Activated CD4-positive, alpha-beta T cell treated with anti-CD3 and anti-CD28 coated beads for 36 hours (primary cell): ENCODE measurements at regions not wholly inside any gene's neighbourhood (a gene's known extent, or its start where the extent isn't known, plus 50 kb on each side); places are given as distances from the start of the nearest gene placed in this dataset.

Source experiments
- ATAC-seq: fragments of 200-7000 bp; cut with Tn5 transposase; one replicate; pipeline ENCODE4 v1.10.0; 2021; ENCODE audit warnings: mild to moderate bottlenecking, moderate library complexity
- CTCF ChIA-PET: fragments of 350-600 bp; sonication (Branson Sonifier 250); formaldehyde crosslinking; loops from one replicate; lab custom pipeline; 2021; ENCODE audit warnings: antibody characterized with exemption; lab: Charles Lee
- POLR2A ChIA-PET: fragments of 350-600 bp; sonication (Branson Sonifier 250); formaldehyde crosslinking; loops from one replicate; lab custom pipeline; 2021; ENCODE audit warnings: antibody characterized with exemption, inconsistent platforms; lab: Charles Lee
- DNase-seq: peaks from one replicate; pipeline ENCODE4 v3.0.0-alpha.2; 2020
- H3K27ac Mint-ChIP-seq: one replicate; pipeline ENCODE4 v1.8.0; 2021; ENCODE audit warnings: mixed read lengths
- H3K27me3 Mint-ChIP-seq: one replicate; pipeline ENCODE4 v1.8.0; 2021; ENCODE audit warnings: mixed read lengths
- H3K36me3 Mint-ChIP-seq: one replicate; pipeline ENCODE4 v1.8.0; 2021; ENCODE audit warnings: low read depth, mixed read lengths
- H3K4me1 Mint-ChIP-seq: one replicate; pipeline ENCODE4 v1.8.0; 2021; ENCODE audit warnings: mixed read lengths
- H3K4me3 Mint-ChIP-seq: one replicate; pipeline ENCODE4 v1.8.0; 2021; ENCODE audit warnings: mild to moderate bottlenecking, moderate library complexity, mixed read lengths
- H3K9me3 Mint-ChIP-seq: one replicate; pipeline ENCODE4 v1.8.0; 2021; ENCODE audit warnings: low read depth, mixed read lengths
- intact Hi-C, 2 experiments: fragments of 100-400 bp; cut with DNase I in 1 of 2; cut with micrococcal nuclease in 1 of 2; formaldehyde crosslinking; loops; one replicate each; pipeline versions ENCODE4 v1.14.2 to v1.15.1; 2022 to 2024; cut with DNase I, micrococcal nuclease

- Mint-ChIP-seq H3K27ac (no peak overlapping the region), H3K36me3 (no peaks in the 10 kb centered on the region), H3K27me3 (peaks cover 2% of the 10 kb centered on the region), H3K4me1 (no peaks in the 10 kb centered on the region), H3K9me3 (no peaks in the 10 kb centered on the region), H3K4me3 (no peak overlapping the region)
- ChIA-PET CTCF (interaction anchor here (1.6 kb wide), 1 partner anchor 21 kb away, joined by 3 read pairs; no protein-coding TSS in a partner anchor), POLR2A (no interaction called here)
- no peak for ATAC-seq
- intact Hi-C loops, result no loop called here
- DNase-seq, result no peak
Observed at GRCh38 chr7:47202146-47202783, 379.6 kb downstream of the TNS3 start.

GRCh38 chr7:47198159-47198558 lies 383.8 kb downstream of the TNS3 start:
- H3K27me3 Mint-ChIP-seq, result peaks cover 2% of the 10 kb centered on the region
- CTCF ChIA-PET, result no interaction called here
- no peaks in the 10 kb centered on the region for H3K36me3 Mint-ChIP-seq

DNA sequence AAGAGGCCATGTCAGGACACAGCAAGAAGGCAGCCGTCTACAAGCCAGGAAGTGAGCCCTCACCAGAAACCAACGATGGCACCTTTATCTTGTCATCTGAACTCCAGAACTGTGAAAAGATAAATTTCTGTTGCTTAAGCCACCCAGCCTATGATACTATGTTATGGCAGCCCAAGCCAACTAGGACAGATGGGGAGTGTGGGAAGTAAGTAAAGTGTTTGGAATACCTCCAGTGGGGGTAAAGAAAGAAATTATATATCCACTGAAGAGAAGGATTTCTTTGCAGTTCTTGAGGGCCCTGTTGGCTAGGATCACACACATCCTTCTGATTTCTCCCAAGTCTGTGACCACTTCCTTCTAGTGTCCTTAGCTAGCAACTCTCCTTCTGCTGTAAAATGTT lies 384.4 kb downstream of the TNS3 start:
- no peaks in the 10 kb centered on the region for H3K36me3 Mint-ChIP-seq
- ChIA-PET POLR2A (no interaction called here), CTCF (no interaction called here)
- H3K9me3 Mint-ChIP-seq, result no peaks in the 10 kb centered on the region
- H3K4me3 Mint-ChIP-seq, result no peak overlapping the region
- ATAC-seq (no peak), DNase-seq (no peak)
- no peak overlapping the region for H3K27ac Mint-ChIP-seq
- H3K27me3 Mint-ChIP-seq, result peaks cover 2% of the 10 kb centered on the region
- no peaks in the 10 kb centered on the region for H3K4me1 Mint-ChIP-seq
- intact Hi-C loops, result no loop called here

More at GRCh38 chr7:47198159-47198558, 383.8 kb downstream of the TNS3 start:
- Mint-ChIP-seq H3K4me3 (no peak overlapping the region), H3K9me3 (no peaks in the 10 kb centered on the region), H3K27ac (no peak overlapping the region), H3K4me1 (no peaks in the 10 kb centered on the region)
- intact Hi-C loops, result no loop called here
- no peak for ATAC-seq
- POLR2A ChIA-PET, result no interaction called here
- DNase-seq, result no peak

DNA sequence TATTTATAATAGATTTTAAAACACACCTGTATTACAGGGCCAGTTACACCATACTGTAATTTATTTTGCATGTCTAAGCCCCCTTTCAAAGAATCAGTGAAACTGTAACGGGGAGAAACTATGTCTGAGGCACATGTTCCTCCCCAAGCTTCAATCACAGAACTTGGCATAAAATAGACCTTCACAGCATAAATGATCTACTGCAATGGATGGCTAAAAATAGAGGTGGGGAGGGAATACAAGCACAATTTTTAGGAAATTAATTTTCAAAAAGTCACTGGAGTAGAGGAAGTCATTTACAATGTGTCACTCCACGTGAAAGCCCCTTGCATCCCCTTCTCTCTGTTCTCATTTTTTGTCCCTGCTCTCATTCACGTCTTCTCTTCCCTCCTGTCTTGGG lies 385.2 kb downstream of the TNS3 start:
- no peaks in the 10 kb centered on the region for H3K4me1 Mint-ChIP-seq
- no peak for ATAC-seq

GRCh38 chr7:47196106-47196645 lies 385.7 kb downstream of the TNS3 start:
- DNase-seq (no peak), ATAC-seq (no peak)
- Mint-ChIP-seq H3K27me3 (peaks cover 2% of the 10 kb centered on the region), H3K4me1 (no peaks in the 10 kb centered on the region), H3K9me3 (no peaks in the 10 kb centered on the region), H3K36me3 (no peaks in the 10 kb centered on the region), H3K27ac (no peak overlapping the region), H3K4me3 (no peak overlapping the region)
- intact Hi-C loops, result no loop called here
- POLR2A ChIA-PET, result no interaction called here
- CTCF ChIA-PET, result no interaction called here

More for the DNA sequence above, 385.2 kb downstream of the TNS3 start:
- POLR2A ChIA-PET, result no interaction called here
- CTCF ChIA-PET, result no interaction called here
- Mint-ChIP-seq H3K27ac (no peak overlapping the region), H3K4me3 (no peak overlapping the region), H3K36me3 (no peaks in the 10 kb centered on the region), H3K27me3 (peaks cover 2% of the 10 kb centered on the region), H3K9me3 (no peaks in the 10 kb centered on the region)
- DNase-seq, result no peak
- intact Hi-C loops, result no loop called here

DNA sequence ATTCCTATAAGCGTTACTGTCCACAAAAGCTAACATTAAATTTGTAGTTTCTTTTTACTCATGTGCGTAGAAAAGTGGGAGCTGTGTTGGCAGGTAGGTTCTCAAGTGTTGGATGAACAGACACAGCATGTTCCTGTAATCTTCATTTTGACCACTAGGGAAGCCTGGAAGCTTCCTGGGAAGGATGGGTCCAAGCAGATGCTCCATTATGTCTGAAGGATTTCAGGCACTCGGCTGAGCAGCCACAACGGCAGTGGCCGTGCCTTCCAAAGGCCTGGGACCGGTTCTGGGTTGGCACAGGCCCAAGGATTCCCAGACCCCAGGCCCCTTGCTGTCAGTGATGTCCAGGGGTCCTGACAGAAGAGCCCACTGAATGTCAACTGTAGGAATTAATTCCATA lies 386.3 kb downstream of the TNS3 start:
- no peaks in the 10 kb centered on the region for H3K9me3 Mint-ChIP-seq
- H3K4me3 Mint-ChIP-seq, result no peak overlapping the region
- DNase-seq (no peak), ATAC-seq (no peak)
- H3K36me3 Mint-ChIP-seq, result no peaks in the 10 kb centered on the region
- POLR2A ChIA-PET, result no interaction called here
- H3K4me1 Mint-ChIP-seq, result no peaks in the 10 kb centered on the region
- CTCF ChIA-PET, result no interaction called here
- peaks cover 2% of the 10 kb centered on the region for H3K27me3 Mint-ChIP-seq
- no peak overlapping the region for H3K27ac Mint-ChIP-seq
- intact Hi-C loops, result no loop called here

DNA sequence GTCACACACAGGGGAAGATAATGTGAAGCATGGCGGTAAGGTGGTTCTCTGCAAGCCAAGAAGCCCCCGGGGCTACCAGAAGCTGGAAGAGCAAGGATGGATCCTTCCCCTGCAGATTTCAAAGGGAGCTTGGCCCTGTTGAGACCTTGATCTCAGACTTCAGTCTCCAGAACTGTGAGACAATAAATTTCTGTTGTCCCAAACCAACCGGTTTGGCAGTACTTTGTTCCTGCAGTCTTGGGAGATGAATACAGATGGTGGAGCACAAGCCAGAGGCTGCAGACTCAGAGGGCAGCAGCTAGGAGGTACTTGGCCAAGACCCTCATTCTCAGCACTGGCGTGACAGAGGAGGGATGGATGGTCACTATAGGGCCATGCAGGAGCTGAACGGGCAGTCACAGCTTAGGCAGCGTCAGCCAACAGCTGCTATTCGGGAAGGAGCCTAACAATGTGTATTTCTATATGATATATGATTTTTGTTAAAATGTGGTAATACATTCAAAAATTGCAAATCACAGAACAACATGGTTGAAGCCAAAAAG lies 387.3 kb downstream of the TNS3 start:
- Mint-ChIP-seq H3K4me3 (no peak overlapping the region), H3K27ac (no peak overlapping the region), H3K9me3 (no peaks in the 10 kb centered on the region), H3K4me1 (no peaks in the 10 kb centered on the region), H3K27me3 (no peaks in the 10 kb centered on the region), H3K36me3 (no peaks in the 10 kb centered on the region)
- DNase-seq, result no peak
- POLR2A ChIA-PET, result no interaction called here
- intact Hi-C loops, result no loop called here
- CTCF ChIA-PET, result no interaction called here
- ATAC-seq, result no peak

DNA sequence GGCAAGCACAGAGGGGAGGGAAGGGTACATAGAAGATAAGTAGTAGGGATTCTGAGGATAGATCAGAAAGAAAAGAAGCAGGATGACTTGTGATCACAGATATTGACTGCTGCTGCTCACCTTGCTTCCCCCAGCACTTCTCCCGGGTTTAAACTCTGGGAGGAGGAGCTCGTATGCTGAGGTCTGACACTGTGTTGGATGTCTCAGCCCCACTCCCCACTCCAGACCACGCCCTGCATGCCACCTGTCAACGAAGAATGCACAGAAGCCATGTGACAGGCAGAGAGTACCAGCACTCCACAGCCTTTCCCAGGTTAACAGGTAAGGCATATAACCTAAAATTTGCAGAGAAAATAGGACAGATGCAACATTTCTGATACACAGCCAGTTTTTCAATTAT lies 388.9 kb downstream of the TNS3 start:
- no peak for ATAC-seq
- CTCF ChIA-PET, result no interaction called here
- intact Hi-C loops, result no loop called here

GRCh38 chr7:47191876-47192291 lies 390.0 kb downstream of the TNS3 start:
- H3K9me3 Mint-ChIP-seq, result no peaks in the 10 kb centered on the region
- no peaks in the 10 kb centered on the region for H3K4me1 Mint-ChIP-seq
- H3K27me3 Mint-ChIP-seq, result no peaks in the 10 kb centered on the region
- no peak overlapping the region for H3K4me3 Mint-ChIP-seq
- no peak overlapping the region for H3K27ac Mint-ChIP-seq
- ChIA-PET POLR2A (no interaction called here), CTCF (no interaction called here)
- H3K36me3 Mint-ChIP-seq, result no peaks in the 10 kb centered on the region
- no peak for DNase-seq
- intact Hi-C loops, result no loop called here
- ATAC-seq, result no peak

More for the DNA sequence above, 388.9 kb downstream of the TNS3 start:
- POLR2A ChIA-PET, result no interaction called here
- no peak for DNase-seq
- Mint-ChIP-seq H3K4me1 (no peaks in the 10 kb centered on the region), H3K36me3 (no peaks in the 10 kb centered on the region), H3K27me3 (no peaks in the 10 kb centered on the region), H3K4me3 (no peak overlapping the region), H3K27ac (no peak overlapping the region), H3K9me3 (no peaks in the 10 kb centered on the region)

DNA sequence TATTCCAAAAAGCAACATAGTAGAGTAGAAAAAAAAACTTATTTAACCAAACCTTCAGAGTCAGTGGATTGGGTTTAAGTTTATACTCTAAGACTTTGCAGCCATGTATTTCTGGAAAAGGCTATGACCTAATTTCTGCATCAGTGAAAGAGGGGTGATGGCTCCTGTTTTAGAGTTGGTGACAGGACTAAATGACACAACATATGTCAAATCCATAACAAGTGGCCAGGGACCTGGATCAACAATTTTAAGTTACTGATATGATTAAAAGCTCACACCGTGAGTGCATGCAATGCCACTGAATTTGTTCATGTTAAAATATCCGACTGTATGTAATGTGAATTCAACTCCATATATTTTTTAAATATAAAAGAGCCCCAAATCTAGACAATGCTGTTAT lies 390.6 kb downstream of the TNS3 start:
- ChIA-PET CTCF (no interaction called here), POLR2A (no interaction called here)
- DNase-seq (no peak), ATAC-seq (no peak)
- Mint-ChIP-seq H3K4me3 (no peak overlapping the region), H3K9me3 (no peaks in the 10 kb centered on the region), H3K4me1 (no peaks in the 10 kb centered on the region), H3K36me3 (no peaks in the 10 kb centered on the region), H3K27me3 (no peaks in the 10 kb centered on the region), H3K27ac (no peak overlapping the region)
- intact Hi-C loops, result no loop called here

DNA sequence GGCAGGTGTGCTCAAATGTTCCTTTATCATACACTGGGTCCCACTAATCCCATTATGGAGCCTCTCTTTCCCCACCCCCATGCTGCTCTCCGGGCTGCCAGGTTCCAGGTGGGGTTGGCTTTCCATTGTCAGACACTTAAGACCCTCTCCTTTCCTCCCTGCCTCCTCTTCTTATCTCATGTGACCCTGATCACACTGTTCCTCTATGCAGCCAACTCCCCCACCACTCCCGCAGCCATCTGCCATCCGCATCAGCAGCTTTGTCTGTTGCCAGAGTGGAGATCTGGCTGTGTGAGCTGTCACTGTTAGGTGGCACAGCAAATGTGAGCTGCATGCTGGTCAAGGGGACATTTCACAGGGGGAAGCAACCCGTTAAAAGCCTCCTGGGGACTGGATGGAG lies 391.4 kb downstream of the TNS3 start:
- Mint-ChIP-seq H3K36me3 (no peaks in the 10 kb centered on the region), H3K27me3 (no peaks in the 10 kb centered on the region), H3K9me3 (no peaks in the 10 kb centered on the region), H3K27ac (no peak overlapping the region), H3K4me1 (no peaks in the 10 kb centered on the region), H3K4me3 (no peak overlapping the region)
- intact Hi-C loops, result no loop called here
- CTCF ChIA-PET, result no interaction called here
- DNase-seq (no peak), ATAC-seq (no peak)
- POLR2A ChIA-PET, result no interaction called here

GRCh38 chr7:47188653-47189315 lies 393.1 kb downstream of the TNS3 start:
- Mint-ChIP-seq H3K27me3 (no peaks in the 10 kb centered on the region), H3K4me1 (no peaks in the 10 kb centered on the region), H3K9me3 (no peaks in the 10 kb centered on the region), H3K4me3 (no peak overlapping the region), H3K36me3 (no peaks in the 10 kb centered on the region), H3K27ac (no peak overlapping the region)
- no peak for DNase-seq
- no peak for ATAC-seq
- intact Hi-C loops, result no loop called here
- ChIA-PET CTCF (interaction anchor here (0.6 kb wide), 1 partner anchor 1174 kb away, joined by 4 read pairs; no protein-coding TSS in a partner anchor), POLR2A (no interaction called here)
